Activated CD4-positive, alpha-beta T cell treated with anti-CD3 and anti-CD28 coated beads, Interleukin-2, amount 10 ng/mL, durations not matched to agents 7 days and 5 days (primary cell): ENCODE measurements at regions not wholly inside any gene's neighbourhood (a gene's known extent, or its start where the extent isn't known, plus 50 kb on each side); places are given as distances from the start of the nearest gene placed in this dataset.
"Not testable (repeated sequence)": the region's sequence is repeated elsewhere in the genome, so short reads cannot be mapped to it uniquely, and the experiment has no call there.

ENCODE experiments used
- CTCF ChIA-PET: fragments of 350-600 bp; sonication (Branson Sonifier 250); formaldehyde crosslinking; loops from one replicate; lab custom pipeline; 2021; ENCODE audit warnings: antibody characterized with exemption; lab: Charles Lee
- POLR2A ChIA-PET: fragments of 350-600 bp; sonication (Branson Sonifier 250); formaldehyde crosslinking; loops from one replicate; lab custom pipeline; 2021; ENCODE audit warnings: antibody characterized with exemption; lab: Charles Lee
- DNase-seq: peaks from one replicate; pipeline ENCODE4 v3.0.0-alpha.2; 2020
- H3K27ac Mint-ChIP-seq: one replicate; pipeline ENCODE4 v1.8.0; 2021; ENCODE audit warnings: mild to moderate bottlenecking, moderate library complexity, mixed read lengths
- H3K27me3 Mint-ChIP-seq: one replicate; pipeline ENCODE4 v1.8.0; 2021; ENCODE audit warnings: mixed read lengths
- H3K36me3 Mint-ChIP-seq: one replicate; pipeline ENCODE4 v1.8.0; 2021; ENCODE audit warnings: low read depth, mixed read lengths
- H3K4me1 Mint-ChIP-seq: one replicate; pipeline ENCODE4 v1.8.0; 2021; ENCODE audit warnings: mixed read lengths
- H3K4me3 Mint-ChIP-seq: one replicate; pipeline ENCODE4 v1.8.0; 2021; ENCODE audit warnings: mild to moderate bottlenecking, moderate library complexity, mixed read lengths
- H3K9me3 Mint-ChIP-seq: one replicate; pipeline ENCODE4 v1.8.0; 2021; ENCODE audit warnings: mixed read lengths

DNA sequence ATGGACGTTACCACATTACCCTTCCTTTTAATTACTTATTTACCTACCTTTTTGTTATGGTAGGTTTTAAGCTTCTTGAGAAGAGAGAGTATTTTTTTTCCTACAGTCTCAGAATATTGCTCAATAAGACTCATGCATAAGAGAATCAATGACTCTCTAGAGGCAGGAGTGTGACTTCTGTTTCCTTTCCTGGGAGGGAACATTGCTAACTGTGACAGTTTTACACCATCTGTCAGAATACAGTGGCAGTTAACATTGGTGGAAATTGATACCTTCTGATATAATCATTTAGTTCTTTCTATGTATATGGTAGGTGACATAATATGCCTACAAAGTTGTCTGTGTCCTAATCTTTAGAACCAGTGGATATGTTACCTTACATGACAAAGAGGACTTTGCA is 348.7 kb upstream of the POT1 start:
- H3K4me1 Mint-ChIP-seq = no peaks in the 10 kb centered on the region
- ChIA-PET POLR2A (no interaction called here), CTCF (no interaction called here)
- no peak overlapping the region for H3K27ac Mint-ChIP-seq
- DNase-seq = no peak
- H3K27me3 Mint-ChIP-seq = no peaks in the 10 kb centered on the region
- no peaks in the 10 kb centered on the region for H3K9me3 Mint-ChIP-seq
- no peaks in the 10 kb centered on the region for H3K36me3 Mint-ChIP-seq
- H3K4me3 Mint-ChIP-seq = no peak overlapping the region

DNA sequence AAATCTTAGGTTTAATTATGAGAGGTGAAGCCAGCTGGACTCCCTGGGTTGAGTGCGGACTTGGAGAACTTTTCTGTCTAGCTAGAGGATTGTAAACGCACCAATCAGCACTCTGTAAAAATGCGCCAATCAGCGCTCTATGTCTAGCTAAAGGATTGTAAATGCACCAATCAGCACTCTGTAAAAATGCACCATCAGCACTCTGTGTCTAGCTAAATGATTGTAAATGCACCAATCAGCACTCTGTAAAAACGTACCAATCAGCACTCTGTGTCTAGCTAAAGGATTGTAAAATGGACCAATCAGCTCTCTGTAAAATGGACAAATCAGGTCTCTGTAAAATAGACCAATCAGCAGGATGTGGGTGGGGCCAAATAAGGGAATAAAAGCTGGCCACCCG is 345.1 kb upstream of the POT1 start:
- CTCF ChIA-PET, H3K4me3 Mint-ChIP-seq, H3K9me3 Mint-ChIP-seq, H3K27ac Mint-ChIP-seq, H3K4me1 Mint-ChIP-seq, H3K27me3 Mint-ChIP-seq, POLR2A ChIA-PET, H3K36me3 Mint-ChIP-seq, DNase-seq: not testable (repeated sequence)

DNA sequence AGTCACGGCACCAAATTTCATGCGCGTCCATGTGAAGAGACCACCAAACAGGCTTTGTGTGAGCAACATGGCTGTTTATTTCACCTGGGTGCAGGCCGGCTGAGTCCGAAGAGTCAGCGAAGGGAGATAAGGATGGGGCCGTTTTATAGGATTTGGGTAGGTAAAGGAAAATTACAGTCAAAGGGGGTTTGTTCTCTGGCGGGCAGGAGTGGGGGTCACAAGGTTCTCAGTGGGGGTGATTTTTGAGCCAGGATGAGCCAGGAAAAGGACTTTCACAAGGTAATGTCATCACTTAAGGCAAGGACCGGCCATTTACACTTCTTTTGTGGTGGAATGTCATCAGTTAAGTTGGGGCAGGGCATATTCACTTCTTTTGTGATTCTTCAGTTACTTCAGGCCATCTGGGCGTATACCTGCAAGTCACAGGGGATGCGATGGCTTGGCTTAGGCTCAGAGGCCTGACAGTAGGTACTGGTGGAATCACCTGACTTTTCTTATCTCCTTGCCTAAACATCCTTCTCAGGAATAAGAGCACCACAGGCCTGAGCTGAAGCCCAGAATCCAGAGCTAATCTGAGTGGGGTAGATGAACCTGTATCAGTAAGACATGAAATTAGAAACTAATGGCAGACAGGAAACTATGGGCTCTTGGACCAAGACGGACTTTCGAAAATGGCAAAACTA is 334.7 kb upstream of the POT1 start:
- H3K27me3 Mint-ChIP-seq, DNase-seq, H3K36me3 Mint-ChIP-seq, H3K4me1 Mint-ChIP-seq, CTCF ChIA-PET, H3K27ac Mint-ChIP-seq, POLR2A ChIA-PET, H3K4me3 Mint-ChIP-seq, H3K9me3 Mint-ChIP-seq: not testable (repeated sequence)

DNA sequence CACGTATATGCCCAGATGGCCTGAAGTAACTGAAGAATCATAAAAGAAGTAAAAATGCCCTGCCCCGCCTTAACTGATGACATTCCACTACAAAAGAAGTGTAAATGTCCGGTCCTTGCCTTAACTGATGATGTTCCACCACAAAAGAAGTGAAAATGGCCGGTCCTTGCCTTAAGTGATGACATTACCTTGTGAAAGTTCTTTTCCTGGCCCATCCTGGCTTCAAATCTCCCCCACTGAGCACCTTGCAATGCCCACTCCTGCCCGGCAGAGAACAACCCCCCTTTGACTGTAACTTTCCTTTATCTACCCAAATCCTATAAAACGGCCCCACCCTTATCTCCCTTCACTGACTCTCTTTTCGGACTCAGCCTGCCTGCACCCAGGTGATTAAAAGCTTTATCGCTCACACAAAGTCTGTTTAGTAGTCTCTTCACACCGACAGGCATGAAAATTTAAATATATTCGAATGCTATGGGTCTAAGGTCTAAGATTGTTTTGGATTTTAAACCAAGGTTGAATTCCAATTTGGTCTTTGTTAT is 329.3 kb upstream of the POT1 start:
- DNase-seq, H3K27ac Mint-ChIP-seq, H3K9me3 Mint-ChIP-seq, POLR2A ChIA-PET, CTCF ChIA-PET, H3K4me1 Mint-ChIP-seq, H3K4me3 Mint-ChIP-seq, H3K36me3 Mint-ChIP-seq, H3K27me3 Mint-ChIP-seq: not testable (repeated sequence)

DNA sequence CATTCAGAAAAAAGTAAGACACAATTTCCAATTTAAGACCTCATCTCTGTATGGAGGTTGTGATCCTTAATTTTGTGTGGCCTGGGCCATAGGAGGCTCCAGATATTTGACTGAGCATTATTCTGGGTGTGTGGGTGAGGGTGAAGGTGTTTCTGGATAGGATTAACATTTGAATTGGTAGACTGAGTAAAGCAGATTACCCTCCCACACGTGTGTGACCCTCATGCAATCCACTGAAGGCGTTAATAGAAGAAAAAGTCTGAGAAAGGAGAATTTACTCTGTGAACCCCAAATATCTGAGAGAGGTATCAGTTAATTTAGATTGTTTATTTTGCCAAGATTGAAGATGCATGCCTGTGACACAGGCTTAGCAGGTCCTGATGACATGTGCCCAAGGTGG is 328.0 kb upstream of the POT1 start:
- no peaks in the 10 kb centered on the region for H3K27me3 Mint-ChIP-seq
- H3K27ac Mint-ChIP-seq = no peak overlapping the region
- no peak for DNase-seq
- H3K9me3 Mint-ChIP-seq = no peaks in the 10 kb centered on the region
- ChIA-PET CTCF (no interaction called here), POLR2A (no interaction called here)
- H3K4me1 Mint-ChIP-seq = no peaks in the 10 kb centered on the region
- no peak overlapping the region for H3K4me3 Mint-ChIP-seq
- no peaks in the 10 kb centered on the region for H3K36me3 Mint-ChIP-seq

DNA sequence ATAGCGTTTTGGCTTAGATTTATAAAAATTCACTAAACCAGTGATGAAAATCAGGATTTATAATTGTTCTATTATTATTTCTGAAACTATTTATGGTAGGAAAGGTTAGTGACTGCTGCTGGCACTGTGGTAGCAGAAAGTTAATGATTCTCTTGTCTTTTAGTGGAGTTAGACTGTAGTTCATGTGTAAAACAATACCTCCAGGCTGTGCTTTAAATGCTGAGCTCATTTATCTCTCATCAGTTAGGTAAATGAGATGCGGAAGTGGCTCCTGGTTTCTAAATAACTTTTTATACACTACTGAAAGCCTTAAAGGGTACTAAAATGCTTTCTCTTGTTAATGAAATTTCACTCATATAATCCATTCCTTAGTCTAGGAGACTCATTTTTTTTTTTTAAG is 326.8 kb upstream of the POT1 start:
- Mint-ChIP-seq H3K27ac (no peak overlapping the region), H3K27me3 (no peaks in the 10 kb centered on the region), H3K4me1 (no peaks in the 10 kb centered on the region), H3K36me3 (no peaks in the 10 kb centered on the region), H3K9me3 (no peaks in the 10 kb centered on the region), H3K4me3 (no peak overlapping the region)
- ChIA-PET CTCF (no interaction called here), POLR2A (no interaction called here)
- no peak for DNase-seq

DNA sequence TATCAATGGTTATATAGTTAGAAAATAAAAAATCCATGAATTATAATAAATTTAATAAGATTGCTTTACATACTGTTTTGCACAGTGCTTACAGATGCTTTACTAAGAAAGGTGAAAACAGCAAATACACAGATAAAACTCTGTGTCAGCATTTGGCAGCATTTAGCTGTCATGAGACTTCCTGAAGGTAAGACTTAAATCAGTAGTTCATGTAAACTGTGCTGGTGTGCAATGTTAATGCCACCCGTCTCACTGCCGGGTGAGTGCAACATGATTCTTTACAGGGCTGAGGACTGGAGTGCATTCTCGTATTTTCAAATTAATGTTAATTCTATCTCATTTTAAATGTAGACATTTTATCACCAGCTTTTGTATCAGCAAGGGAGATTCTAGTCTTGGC is 326.2 kb upstream of the POT1 start:
- ChIA-PET CTCF (no interaction called here), POLR2A (no interaction called here)
- Mint-ChIP-seq H3K36me3 (no peaks in the 10 kb centered on the region), H3K4me3 (no peak overlapping the region), H3K4me1 (no peaks in the 10 kb centered on the region), H3K27me3 (no peaks in the 10 kb centered on the region), H3K27ac (no peak overlapping the region), H3K9me3 (no peaks in the 10 kb centered on the region)
- no peak for DNase-seq

DNA sequence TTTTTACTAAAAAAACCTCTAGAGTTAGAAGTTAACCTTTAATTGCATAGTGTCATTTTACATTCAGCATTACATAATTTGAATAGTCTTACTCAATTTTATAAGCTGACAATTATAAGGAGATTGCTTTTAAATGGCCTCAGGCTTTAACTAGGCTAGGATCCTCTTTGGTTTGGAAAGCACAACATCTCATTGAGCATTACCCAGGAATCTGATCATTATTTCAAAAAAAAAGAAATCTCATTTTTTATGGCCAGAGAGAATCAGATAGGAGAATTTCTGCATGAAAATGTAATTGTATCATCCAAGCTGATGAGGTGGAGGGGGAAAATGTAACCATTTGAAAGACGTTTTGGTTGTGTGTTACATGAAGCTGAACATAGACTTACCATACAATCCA is 324.9 kb upstream of the POT1 start:
- CTCF ChIA-PET = no interaction called here
- no peaks in the 10 kb centered on the region for H3K36me3 Mint-ChIP-seq
- H3K27ac Mint-ChIP-seq = no peak overlapping the region
- no peak overlapping the region for H3K4me3 Mint-ChIP-seq
- DNase-seq = no peak
- POLR2A ChIA-PET = no interaction called here
- H3K27me3 Mint-ChIP-seq = no peaks in the 10 kb centered on the region
- H3K9me3 Mint-ChIP-seq = no peaks in the 10 kb centered on the region
- H3K4me1 Mint-ChIP-seq = no peaks in the 10 kb centered on the region

DNA sequence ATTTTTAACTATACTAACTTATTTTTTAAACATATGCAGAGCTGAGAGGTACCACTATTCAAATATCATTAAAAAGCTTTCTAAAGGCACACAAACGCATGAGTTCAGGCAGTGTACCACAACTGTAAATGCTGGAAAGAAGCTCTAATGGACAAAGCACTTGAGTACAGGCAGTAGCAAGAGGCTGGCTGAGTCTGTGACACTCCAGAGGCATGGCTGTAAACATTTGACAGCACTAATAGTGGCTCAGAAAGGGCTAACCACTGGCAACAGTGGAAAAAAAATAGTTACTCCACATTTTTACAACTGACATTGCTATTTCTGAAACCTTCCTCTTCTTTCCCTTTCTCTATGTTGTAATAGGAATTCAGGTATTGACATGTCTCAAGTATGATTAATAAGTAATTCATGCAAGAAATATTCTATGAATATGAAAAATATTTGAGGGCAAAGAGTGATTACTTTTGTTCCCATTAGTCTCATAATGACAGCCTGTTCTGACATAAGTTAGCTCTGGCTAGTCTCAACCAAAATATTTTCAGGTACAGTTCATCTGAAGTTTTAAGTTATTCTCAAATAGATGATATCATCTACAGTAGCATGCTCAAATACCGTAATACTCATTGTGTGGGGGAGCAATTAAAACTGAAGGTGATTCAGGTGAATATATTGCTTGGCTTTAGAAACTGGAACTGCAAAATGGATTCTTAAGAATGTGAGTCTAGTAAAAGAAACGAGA is 324.0 kb upstream of the POT1 start:
- Mint-ChIP-seq H3K36me3 (no peaks in the 10 kb centered on the region), H3K4me3 (no peak overlapping the region), H3K9me3 (no peaks in the 10 kb centered on the region), H3K27ac (no peak overlapping the region), H3K4me1 (no peaks in the 10 kb centered on the region), H3K27me3 (no peaks in the 10 kb centered on the region)
- POLR2A ChIA-PET = no interaction called here
- CTCF ChIA-PET = no interaction called here
- DNase-seq = no peak

DNA sequence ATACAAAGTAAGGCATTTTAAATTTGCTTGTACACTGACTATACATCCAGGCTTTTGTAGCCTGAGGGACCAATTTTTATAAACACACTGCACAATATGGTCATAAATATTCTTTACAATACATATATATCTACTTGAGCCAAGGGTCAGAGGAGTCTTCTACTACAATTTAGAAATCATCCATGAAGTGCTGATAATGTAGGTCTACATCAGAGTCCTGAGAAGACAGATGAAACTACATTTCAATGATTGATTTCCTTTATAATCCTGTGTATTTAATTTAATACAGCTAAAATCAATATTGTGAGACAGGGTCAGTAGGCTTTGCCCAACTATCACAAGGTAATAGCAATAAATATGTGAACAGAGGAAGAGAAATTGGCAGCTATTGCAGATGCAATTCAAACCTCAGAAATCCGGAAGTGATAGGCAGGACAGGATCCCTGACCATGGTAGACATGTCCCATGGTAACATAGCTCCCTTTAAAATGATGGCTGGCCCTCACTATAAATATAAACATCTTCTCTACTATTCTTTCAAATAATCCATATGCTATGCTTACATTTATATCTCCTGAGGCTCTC is 318.0 kb upstream of the POT1 start:
- no peak overlapping the region for H3K4me3 Mint-ChIP-seq
- H3K36me3 Mint-ChIP-seq = no peaks in the 10 kb centered on the region
- CTCF ChIA-PET = no interaction called here

DNA sequence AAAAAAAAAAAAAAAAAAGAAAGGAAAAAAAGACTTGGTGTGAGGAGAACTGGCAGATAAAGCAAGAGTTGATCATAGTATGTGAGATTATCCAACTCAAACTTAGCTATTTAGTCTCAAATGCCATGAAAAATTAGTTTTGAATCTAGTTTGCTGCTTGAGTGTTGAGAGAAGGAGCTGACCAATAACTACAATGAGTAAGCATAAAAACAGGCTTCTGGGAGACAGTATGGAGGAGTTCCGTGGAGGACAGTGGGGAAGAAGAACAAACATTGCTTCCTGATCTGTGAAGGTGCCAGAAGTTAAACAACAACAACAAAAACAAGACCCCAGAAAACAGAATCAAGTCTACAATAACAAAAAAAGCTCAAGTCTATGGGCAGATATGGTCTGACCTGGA is 317.1 kb upstream of the POT1 start:
- Mint-ChIP-seq H3K4me3 (no peak overlapping the region), H3K4me1 (peaks cover under 1% of the 10 kb centered on the region), H3K27ac (no peak overlapping the region), H3K27me3 (no peaks in the 10 kb centered on the region), H3K36me3 (no peaks in the 10 kb centered on the region), H3K9me3 (no peaks in the 10 kb centered on the region)
- ChIA-PET CTCF (no interaction called here), POLR2A (no interaction called here)
- no peak for DNase-seq

More for the DNA sequence above, 318.0 kb upstream of the POT1 start:
- Mint-ChIP-seq H3K9me3 (no peaks in the 10 kb centered on the region), H3K27ac (no peak overlapping the region), H3K4me1 (no peaks in the 10 kb centered on the region), H3K27me3 (no peaks in the 10 kb centered on the region)
- POLR2A ChIA-PET = no interaction called here
- DNase-seq = no peak

DNA sequence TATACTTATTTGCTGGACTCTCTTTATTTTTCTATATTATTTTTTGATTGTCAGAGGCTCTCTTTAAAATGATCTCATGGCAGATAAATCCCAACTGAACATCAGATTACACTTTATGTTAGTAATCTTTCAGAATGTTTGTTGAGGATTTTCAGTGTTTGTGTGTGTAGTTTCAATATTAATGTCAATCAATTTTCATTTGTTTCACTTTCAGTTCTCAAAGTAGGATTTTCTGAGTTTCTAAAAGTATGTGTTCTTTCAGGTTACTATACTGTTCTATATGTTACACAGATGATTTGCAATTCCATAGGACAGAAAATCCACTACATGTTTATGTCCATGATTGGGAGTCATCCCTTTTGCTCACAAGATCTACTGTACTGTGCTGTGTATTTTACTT is 311.9 kb upstream of the POT1 start:
- Mint-ChIP-seq H3K27me3 (no peaks in the 10 kb centered on the region), H3K27ac (no peak overlapping the region), H3K4me1 (peaks cover 3% of the 10 kb centered on the region), H3K9me3 (no peaks in the 10 kb centered on the region), H3K36me3 (no peaks in the 10 kb centered on the region), H3K4me3 (no peak overlapping the region)
- ChIA-PET CTCF (no interaction called here), POLR2A (no interaction called here)
- no peak for DNase-seq

DNA sequence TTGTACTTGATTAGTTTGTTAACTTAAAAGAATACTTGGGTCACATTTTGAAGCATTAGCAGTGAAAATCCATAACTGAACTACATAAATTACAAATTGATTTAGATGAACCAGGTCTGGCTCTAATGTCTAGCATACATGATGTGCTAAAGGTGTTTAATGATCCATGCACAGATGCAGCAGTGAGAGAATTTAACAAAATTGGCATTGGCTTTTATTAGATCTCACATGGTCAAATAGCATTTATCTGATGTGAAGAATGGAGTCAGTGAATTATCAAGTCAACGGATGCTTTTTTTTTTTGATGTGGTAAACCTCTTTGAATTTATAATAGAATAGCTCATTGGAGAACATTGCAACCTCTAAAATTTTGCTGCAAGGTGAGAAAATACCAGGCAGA is 293.0 kb upstream of the POT1 start:
- no peaks in the 10 kb centered on the region for H3K4me1 Mint-ChIP-seq
- H3K9me3 Mint-ChIP-seq = peaks cover 5% of the 10 kb centered on the region
- no peaks in the 10 kb centered on the region for H3K36me3 Mint-ChIP-seq
- POLR2A ChIA-PET = no interaction called here
- DNase-seq = no peak
- H3K27ac Mint-ChIP-seq = no peak overlapping the region
- no peak overlapping the region for H3K4me3 Mint-ChIP-seq
- CTCF ChIA-PET = no interaction called here
- no peaks in the 10 kb centered on the region for H3K27me3 Mint-ChIP-seq
